Spleen (tissue), 11 donors: ENCODE measurements at regions not wholly inside any gene's neighbourhood (a gene's known extent, or its start where the extent isn't known, plus 50 kb on each side); places are given as distances from the start of the nearest gene placed in this dataset.

ENCODE experiments used
- DNase-seq: peaks from one replicate; pipeline ENCODE4 v3.0.0-alpha.2; 2020
- H3K27ac ChIP-seq, 8 donors: fragments of 200-600 bp; sonication (generic) in 7 of 8; 1 replicate in 4 of 8; 2 replicates in 4 of 8; pipeline versions ENCODE4 v1.5.0 to v1.8.0; 2016 to 2021; ENCODE audit warnings: inconsistent platforms in 4 of 8, mild to moderate bottlenecking in 4 of 8, moderate library complexity in 1 of 8
- H3K27me3 ChIP-seq, 7 donors: fragments of 200-600 bp; sonication (generic) in 6 of 7; replicated peaks in 1 of 7; 1 replicate in 4 of 7; 2 replicates in 3 of 7; pipeline versions ENCODE4 v1.5.0 to v1.8.0; 2016 to 2021; ENCODE audit warnings: inconsistent platforms in 3 of 7, mild to moderate bottlenecking in 1 of 7
- H3K36me3 ChIP-seq, 6 donors: fragments of 200-600 bp; sonication (generic) in 5 of 6; 1 replicate in 4 of 6; 2 replicates in 2 of 6; pipeline versions ENCODE4 v1.5.0 to v1.8.0; 2016 to 2021; ENCODE audit warnings: inconsistent platforms in 2 of 6
- H3K4me1 ChIP-seq, 6 donors: fragments of 200-600 bp; sonication (generic) in 5 of 6; 1 replicate in 3 of 6; 2 replicates in 3 of 6; pipeline versions ENCODE4 v1.5.0 to v1.8.0; 2016 to 2021; ENCODE audit warnings: inconsistent platforms in 3 of 6
- H3K4me3 ChIP-seq, 8 donors: fragments of 200-600 bp; sonication (generic) in 7 of 8; 1 replicate in 4 of 8; 2 replicates in 4 of 8; pipeline versions ENCODE4 v1.5.0 to v1.8.0; 2016 to 2021; ENCODE audit warnings: inconsistent platforms in 4 of 8, mild to moderate bottlenecking in 4 of 8, moderate library complexity in 2 of 8
- H3K9me3 ChIP-seq, 8 donors: fragments of 200-600 bp; sonication (generic) in 7 of 8; 1 replicate in 4 of 8; 2 replicates in 4 of 8; pipeline versions ENCODE4 v1.5.0 to v1.8.0; 2016 to 2021; ENCODE audit warnings: inconsistent platforms in 4 of 8
- POLR2A ChIP-seq, 3 donors: fragments of 450-650 bp; IDR thresholded peaks; one replicate each; pipeline ENCODE4 v1.5.1; 2017; ENCODE audit warnings: antibody characterized with exemption in 3 of 3, mild to moderate bottlenecking in 1 of 3
- POLR2AphosphoS5 ChIP-seq, 3 donors: sonication (generic); formaldehyde crosslinking; IDR thresholded peaks; one replicate each; pipeline ENCODE4 v1.5.1; 2017; ENCODE audit warnings: antibody characterized with exemption in 3 of 3
- WGBS, 5 donors: extraction: QIAGEN DNeasy Blood & Tissue Kit in 3 of 5; methylation state at CpG; one replicate each; pipeline versions ENCODE4 v1.1.5 to v1.1.7; 2013 to 2018; 5-methylcytosine and 5-hydroxymethylcytosine counted together
- intact Hi-C: fragments of 100-400 bp; cut with DNase I; formaldehyde crosslinking; loops from one replicate; pipeline ENCODE4 v1.15.0; 2023; ENCODE audit warnings: low total_unique reads
- TF ChIP-seq, protein P1 (sequence below), 11 experiments: fragments of 200-600 bp in 7 of 11; fragments of 450-650 bp in 4 of 11; sonication (generic) in 4 of 11; IDR thresholded peaks in 8 of 11; conservative IDR thresholded peaks in 3 of 11; 1 replicate in 7 of 11; 2 replicates in 4 of 11; pipeline versions ENCODE4 v1.4.0 to v1.8.0; 2016 to 2021; ENCODE audit warnings: antibody characterized with exemption in 11 of 11, inconsistent platforms in 4 of 11, mild to moderate bottlenecking in 1 of 11
- donor health status: healthy with polysubstance abuse.
- donor health status: DM: no; HTN: no; CAD: no; lungs with moderate emphysema.
- donor health status: DM: no; HTN: no; CAD: no.
- donor health status: Bipolar disorder and iron deficiency.
- donor health status: healthy.
- donor health status: DM: no; HTN: no; CAD: no.
- donor health status: DM: yes; HTN: yes; CAD: no.

GRCh38 chr13:53408847-53409568 is 380.4 kb downstream of the OLFM4 start:
- Histone ChIP-seq H3K4me3 (no peak overlapping the region), H3K27me3 (no peaks in the 10 kb centered on the region), H3K9me3 (peaks cover 0 to 4% (median 0%) of the 10 kb centered on the region in 8 donors), H3K27ac (no peak overlapping the region), H3K36me3 (no peaks in the 10 kb centered on the region), H3K4me1 (no peaks in the 10 kb centered on the region)
- no peak for DNase-seq
- TF ChIP-seq POLR2A (IDR thresholded peaks at IDR 0.05) (no peak), POLR2AphosphoS5 (IDR thresholded peaks at IDR 0.05) (no peak)
- TF ChIP-seq, protein P1, sequence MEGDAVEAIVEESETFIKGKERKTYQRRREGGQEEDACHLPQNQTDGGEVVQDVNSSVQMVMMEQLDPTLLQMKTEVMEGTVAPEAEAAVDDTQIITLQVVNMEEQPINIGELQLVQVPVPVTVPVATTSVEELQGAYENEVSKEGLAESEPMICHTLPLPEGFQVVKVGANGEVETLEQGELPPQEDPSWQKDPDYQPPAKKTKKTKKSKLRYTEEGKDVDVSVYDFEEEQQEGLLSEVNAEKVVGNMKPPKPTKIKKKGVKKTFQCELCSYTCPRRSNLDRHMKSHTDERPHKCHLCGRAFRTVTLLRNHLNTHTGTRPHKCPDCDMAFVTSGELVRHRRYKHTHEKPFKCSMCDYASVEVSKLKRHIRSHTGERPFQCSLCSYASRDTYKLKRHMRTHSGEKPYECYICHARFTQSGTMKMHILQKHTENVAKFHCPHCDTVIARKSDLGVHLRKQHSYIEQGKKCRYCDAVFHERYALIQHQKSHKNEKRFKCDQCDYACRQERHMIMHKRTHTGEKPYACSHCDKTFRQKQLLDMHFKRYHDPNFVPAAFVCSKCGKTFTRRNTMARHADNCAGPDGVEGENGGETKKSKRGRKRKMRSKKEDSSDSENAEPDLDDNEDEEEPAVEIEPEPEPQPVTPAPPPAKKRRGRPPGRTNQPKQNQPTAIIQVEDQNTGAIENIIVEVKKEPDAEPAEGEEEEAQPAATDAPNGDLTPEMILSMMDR (IDR thresholded peaks at IDR 0.05 in 8 of 11, conservative IDR thresholded peaks at IDR 0.05 in 3 of 11): no peak
- 91 to 95% (median 94%) methylated on average over 18 to 24 of the region's 24 CpGs for WGBS, 5 donors
- intact Hi-C loops: no loop called here

GRCh38 chr13:53411463-53411862 is 382.9 kb downstream of the OLFM4 start:
- H3K4me1 ChIP-seq: no peaks in the 10 kb centered on the region
- no peak overlapping the region for H3K4me3 ChIP-seq
- H3K9me3 ChIP-seq: no peaks in the 10 kb centered on the region
- no peak for DNase-seq
- no peak overlapping the region for H3K27ac ChIP-seq
- TF ChIP-seq, protein P1 (IDR thresholded peaks at IDR 0.05 in 8 of 11, conservative IDR thresholded peaks at IDR 0.05 in 3 of 11): no peak
- TF ChIP-seq POLR2A (IDR thresholded peaks at IDR 0.05) (no peak), POLR2AphosphoS5 (IDR thresholded peaks at IDR 0.05) (no peak)
- intact Hi-C loops: no loop called here
- no peaks in the 10 kb centered on the region for H3K36me3 ChIP-seq
- H3K27me3 ChIP-seq: no peaks in the 10 kb centered on the region
- WGBS, 5 donors: 50 to 69% (median 57%) methylated on average over 1 of the region's 1 CpG

GRCh38 chr13:53415135-53415534 is 386.5 kb downstream of the OLFM4 start:
- H3K4me1 ChIP-seq: no peaks in the 10 kb centered on the region
- no peaks in the 10 kb centered on the region for H3K9me3 ChIP-seq
- H3K27ac ChIP-seq: no peak overlapping the region
- no peak for DNase-seq
- intact Hi-C loops: no loop called here
- no peak overlapping the region for H3K4me3 ChIP-seq
- H3K27me3 ChIP-seq: no peaks in the 10 kb centered on the region
- TF ChIP-seq POLR2A (IDR thresholded peaks at IDR 0.05) (no peak), POLR2AphosphoS5 (IDR thresholded peaks at IDR 0.05) (no peak)
- TF ChIP-seq, protein P1 (IDR thresholded peaks at IDR 0.05 in 8 of 11, conservative IDR thresholded peaks at IDR 0.05 in 3 of 11): no peak
- H3K36me3 ChIP-seq: no peaks in the 10 kb centered on the region
- 78 to 85% (median 83%) methylated on average over 2 of the region's 2 CpGs for WGBS, 5 donors

DNA sequence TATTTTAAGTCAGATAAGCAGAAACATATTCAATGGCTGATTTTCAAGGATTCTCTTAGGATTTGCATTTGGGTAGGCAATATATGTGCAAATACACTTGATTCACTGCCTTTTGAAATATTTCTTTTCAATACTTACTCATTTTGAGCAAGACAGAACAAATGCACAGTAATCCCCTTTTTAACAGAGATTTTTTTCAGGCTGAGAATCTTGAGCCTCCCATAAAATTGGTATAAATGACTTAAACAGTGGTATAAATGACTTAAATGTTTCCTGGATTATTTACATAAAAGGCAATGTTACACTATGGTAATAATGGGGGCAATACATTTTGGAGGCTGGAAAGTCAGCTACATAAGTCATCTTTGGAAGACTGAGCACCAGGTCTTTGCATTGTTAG is 389.0 kb downstream of the OLFM4 start:
- Histone ChIP-seq H3K4me1 (no peaks in the 10 kb centered on the region), H3K27me3 (no peaks in the 10 kb centered on the region), H3K27ac (no peak overlapping the region), H3K9me3 (peaks cover 0 to 5% (median 0%) of the 10 kb centered on the region in 8 donors), H3K36me3 (no peaks in the 10 kb centered on the region), H3K4me3 (no peak overlapping the region)
- TF ChIP-seq POLR2AphosphoS5 (IDR thresholded peaks at IDR 0.05) (no peak), POLR2A (IDR thresholded peaks at IDR 0.05) (no peak)
- TF ChIP-seq, protein P1 (IDR thresholded peaks at IDR 0.05 in 8 of 11, conservative IDR thresholded peaks at IDR 0.05 in 3 of 11): no peak
- no peak for DNase-seq
- intact Hi-C loops: no loop called here
